ENCODE measurements at regions not wholly inside any gene's neighbourhood (a gene's known extent, or its start where the extent isn't known, plus 50 kb on each side); places are given as distances from the start of the nearest gene placed in this dataset.

GRCh38 chr6:66328200-66328599 is 621.2 kb upstream of the EYS start:
- POLR2A ChIA-PET = no interaction called here
- TF ChIP-seq ZNF384 (IDR thresholded peaks at IDR 0.05) (no peak), CTBP1 (IDR thresholded peaks at IDR 0.05; ENCODE audit: borderline replicate concordance) (no peak)
- DNase-seq (ENCODE audit: extremely low spot score) = no peak
- CTCF ChIA-PET = interaction anchor here (0.6 kb wide), 1 partner anchor 28 kb away, joined by 3 read pairs; no protein-coding TSS in a partner anchor

DNA sequence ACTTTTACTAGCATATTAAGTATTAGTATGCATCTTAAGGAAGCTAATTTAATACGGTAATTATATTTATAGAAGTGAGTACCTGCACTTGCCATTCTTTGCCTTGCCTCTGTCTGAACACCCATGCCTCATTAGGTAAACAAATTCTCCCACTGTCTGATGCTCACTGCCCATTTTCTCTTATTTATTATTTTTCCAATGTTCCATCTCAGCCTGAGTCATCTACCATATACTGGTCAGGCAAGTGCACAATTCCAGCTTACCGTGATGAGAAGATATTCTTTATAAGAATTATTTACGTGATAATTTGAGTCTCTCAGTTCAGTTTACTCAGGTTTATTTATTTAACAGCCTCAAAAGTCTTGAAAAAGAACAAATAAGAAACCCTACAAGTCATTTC is 619.2 kb upstream of the EYS start:
- no peak for DNase-seq (ENCODE audit: extremely low spot score)
- ChIA-PET CTCF (interaction anchor here (0.6 kb wide), 1 partner anchor 91 kb away, joined by 3 read pairs; no protein-coding TSS in a partner anchor), POLR2A (no interaction called here)
- TF ChIP-seq CTBP1 (IDR thresholded peaks at IDR 0.05; ENCODE audit: borderline replicate concordance) (no peak), ELF4 (IDR thresholded peaks at IDR 0.05) (no peak), BHLHE40 (IDR thresholded peaks at IDR 0.05; ENCODE audit: borderline replicate concordance) (no peak), NFRKB (IDR thresholded peaks at IDR 0.05) (no peak), L3MBTL2 (conservative IDR thresholded peaks at IDR 0.05) (no peak), FOXK2 (IDR thresholded peaks at IDR 0.05) (no peak), LEF1 (IDR thresholded peaks at IDR 0.05; ENCODE audit: borderline replicate concordance) (no peak)

DNA sequence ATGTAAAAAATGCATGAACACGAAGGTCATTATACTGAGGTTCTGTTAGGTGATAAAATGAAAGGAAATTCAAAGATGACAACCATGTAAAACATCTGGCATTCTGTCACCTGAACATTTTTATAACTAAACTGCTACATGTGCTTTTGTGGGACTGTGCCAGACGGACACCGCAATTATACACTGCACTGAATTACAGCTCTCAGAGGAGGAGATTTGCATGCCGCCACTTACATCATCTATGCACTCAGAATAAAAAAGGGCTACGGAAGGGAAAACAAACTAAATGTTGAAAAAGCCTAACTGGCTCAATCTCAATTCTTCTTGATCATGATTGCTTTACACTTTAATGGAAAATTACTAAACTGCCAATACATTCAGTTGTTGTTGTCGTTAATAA is 614.0 kb upstream of the EYS start:
- ChIA-PET CTCF (no interaction called here), POLR2A (no interaction called here)
- TF ChIP-seq BHLHE40 (IDR thresholded peaks at IDR 0.05; ENCODE audit: borderline replicate concordance) = no peak
- TF ChIP-seq, protein P1, sequence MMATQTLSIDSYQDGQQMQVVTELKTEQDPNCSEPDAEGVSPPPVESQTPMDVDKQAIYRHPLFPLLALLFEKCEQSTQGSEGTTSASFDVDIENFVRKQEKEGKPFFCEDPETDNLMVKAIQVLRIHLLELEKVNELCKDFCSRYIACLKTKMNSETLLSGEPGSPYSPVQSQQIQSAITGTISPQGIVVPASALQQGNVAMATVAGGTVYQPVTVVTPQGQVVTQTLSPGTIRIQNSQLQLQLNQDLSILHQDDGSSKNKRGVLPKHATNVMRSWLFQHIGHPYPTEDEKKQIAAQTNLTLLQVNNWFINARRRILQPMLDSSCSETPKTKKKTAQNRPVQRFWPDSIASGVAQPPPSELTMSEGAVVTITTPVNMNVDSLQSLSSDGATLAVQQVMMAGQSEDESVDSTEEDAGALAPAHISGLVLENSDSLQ (IDR thresholded peaks at IDR 0.05) = no peak
- no peak for TF ChIP-seq LEF1 (IDR thresholded peaks at IDR 0.05; ENCODE audit: borderline replicate concordance)
- TF ChIP-seq FOXA1 (IDR thresholded peaks at IDR 0.05) = no peak
- no peak for TF ChIP-seq ARNT (IDR thresholded peaks at IDR 0.05)
- no peak for TF ChIP-seq SP1 (IDR thresholded peaks at IDR 0.05)
- TF ChIP-seq SUZ12 (IDR thresholded peaks at IDR 0.05) = no peak
- TF ChIP-seq L3MBTL2 (conservative IDR thresholded peaks at IDR 0.05) = no peak
- TF ChIP-seq FOXK2 (IDR thresholded peaks at IDR 0.05) = no peak
- TF ChIP-seq TARDBP (IDR thresholded peaks at IDR 0.05) = no peak
- no peak for TF ChIP-seq NFRKB (IDR thresholded peaks at IDR 0.05)
- no peak for TF ChIP-seq HDGF (IDR thresholded peaks at IDR 0.05; ENCODE audit: borderline replicate concordance)
- no peak for DNase-seq (ENCODE audit: extremely low spot score)

DNA sequence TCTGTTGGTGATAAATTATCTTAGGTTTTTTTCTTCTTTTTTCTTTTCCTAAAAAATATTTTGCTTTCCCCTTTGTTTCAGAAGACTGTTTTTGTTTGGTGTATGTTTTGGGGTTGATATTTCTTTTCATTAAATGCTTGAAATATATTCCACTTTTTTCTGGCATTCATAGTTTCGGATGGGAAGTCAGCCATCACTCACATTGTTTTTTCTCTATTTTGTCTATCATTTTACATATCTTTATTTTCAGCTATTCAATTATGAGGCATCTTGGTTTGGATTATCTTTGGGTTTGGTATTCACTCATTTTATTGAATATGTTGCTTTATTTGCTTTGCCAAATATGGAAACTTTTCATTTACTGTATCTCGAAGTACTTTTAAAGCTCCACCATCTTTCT is 600.5 kb upstream of the EYS start:
- no peak for TF ChIP-seq FOXA1 (IDR thresholded peaks at IDR 0.05)
- TF ChIP-seq NFRKB (IDR thresholded peaks at IDR 0.05) = no peak
- TF ChIP-seq ARNT (IDR thresholded peaks at IDR 0.05) = no peak
- no peak for TF ChIP-seq L3MBTL2 (conservative IDR thresholded peaks at IDR 0.05)
- TF ChIP-seq FOXK2 (IDR thresholded peaks at IDR 0.05) = no peak
- no peak for TF ChIP-seq HDGF (IDR thresholded peaks at IDR 0.05; ENCODE audit: borderline replicate concordance)
- TF ChIP-seq ELF4 (IDR thresholded peaks at IDR 0.05) = no peak
- no peak for TF ChIP-seq CTBP1 (IDR thresholded peaks at IDR 0.05; ENCODE audit: borderline replicate concordance)
- TF ChIP-seq, protein P1 (IDR thresholded peaks at IDR 0.05) = no peak
- TF ChIP-seq SUZ12 (IDR thresholded peaks at IDR 0.05) = no peak
- TF ChIP-seq ZNF384 (IDR thresholded peaks at IDR 0.05) = no peak
- no peak for TF ChIP-seq SP1 (IDR thresholded peaks at IDR 0.05)
- DNase-seq (ENCODE audit: extremely low spot score) = no peak
- CTCF ChIA-PET = no interaction called here
- POLR2A ChIA-PET = no interaction called here

GRCh38 chr6:66291905-66292304 is 584.9 kb upstream of the EYS start:
- DNase-seq (ENCODE audit: extremely low spot score) = no peak
- POLR2A ChIA-PET = no interaction called here

DNA sequence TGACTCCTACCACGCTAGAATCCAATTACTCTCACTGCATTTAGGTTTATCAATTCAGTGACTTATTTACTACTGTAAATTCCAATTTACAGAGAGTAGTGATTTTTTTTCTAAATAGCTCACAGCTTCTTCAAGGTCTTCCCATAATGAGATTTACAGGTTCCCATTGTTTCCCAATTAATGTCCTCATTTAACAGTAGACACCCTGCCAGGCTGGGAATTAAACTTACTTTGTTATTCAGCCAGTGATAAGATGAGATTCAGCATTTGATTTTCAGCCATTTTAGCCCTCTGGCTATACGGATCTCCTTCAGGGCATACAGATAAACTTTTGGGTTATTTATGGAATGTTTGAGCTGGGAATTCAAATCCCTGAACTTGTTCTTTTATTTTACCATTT is 582.9 kb upstream of the EYS start:
- TF ChIP-seq L3MBTL2 (conservative IDR thresholded peaks at IDR 0.05) (no peak), FOXA1 (IDR thresholded peaks at IDR 0.05) (no peak), TARDBP (IDR thresholded peaks at IDR 0.05) (no peak), SUZ12 (IDR thresholded peaks at IDR 0.05) (no peak), HDGF (IDR thresholded peaks at IDR 0.05; ENCODE audit: borderline replicate concordance) (no peak), ZNF384 (IDR thresholded peaks at IDR 0.05) (no peak), BHLHE40 (IDR thresholded peaks at IDR 0.05; ENCODE audit: borderline replicate concordance) (no peak), FOXK2 (IDR thresholded peaks at IDR 0.05) (no peak), CTBP1 (IDR thresholded peaks at IDR 0.05; ENCODE audit: borderline replicate concordance) (no peak), NFRKB (IDR thresholded peaks at IDR 0.05) (no peak), SP1 (IDR thresholded peaks at IDR 0.05) (no peak)
- TF ChIP-seq, protein P1 (IDR thresholded peaks at IDR 0.05) = no peak
- CTCF ChIA-PET = interaction anchor here (0.7 kb wide), 1 partner anchor 161 kb away, joined by 3 read pairs; no protein-coding TSS in a partner anchor
- no peak for DNase-seq (ENCODE audit: extremely low spot score)
- POLR2A ChIA-PET = no interaction called here

More at GRCh38 chr6:66291905-66292304, 584.9 kb upstream of the EYS start:
- CTCF ChIA-PET = no interaction called here
- TF ChIP-seq HDGF (IDR thresholded peaks at IDR 0.05; ENCODE audit: borderline replicate concordance) = no peak
- TF ChIP-seq TARDBP (IDR thresholded peaks at IDR 0.05) = no peak
- TF ChIP-seq L3MBTL2 (conservative IDR thresholded peaks at IDR 0.05) = no peak
- no peak for TF ChIP-seq FOXK2 (IDR thresholded peaks at IDR 0.05)
- no peak for TF ChIP-seq BHLHE40 (IDR thresholded peaks at IDR 0.05; ENCODE audit: borderline replicate concordance)
- TF ChIP-seq CTBP1 (IDR thresholded peaks at IDR 0.05; ENCODE audit: borderline replicate concordance) = no peak
- no peak for TF ChIP-seq ELF4 (IDR thresholded peaks at IDR 0.05)
- TF ChIP-seq LEF1 (IDR thresholded peaks at IDR 0.05; ENCODE audit: borderline replicate concordance) = no peak
- TF ChIP-seq, protein P1 (IDR thresholded peaks at IDR 0.05) = no peak
- no peak for TF ChIP-seq SUZ12 (IDR thresholded peaks at IDR 0.05)
- no peak for TF ChIP-seq SP1 (IDR thresholded peaks at IDR 0.05)
- no peak for TF ChIP-seq ZNF384 (IDR thresholded peaks at IDR 0.05)
- TF ChIP-seq FOXA1 (IDR thresholded peaks at IDR 0.05) = no peak
- no peak for TF ChIP-seq ARNT (IDR thresholded peaks at IDR 0.05)
- no peak for TF ChIP-seq FOXM1 (IDR thresholded peaks at IDR 0.05; ENCODE audit: borderline replicate concordance)
- TF ChIP-seq NFRKB (IDR thresholded peaks at IDR 0.05) = no peak
